Adipose tissue (tissue), 3 donors: ENCODE measurements at regions not wholly inside any gene's neighbourhood (a gene's known extent, or its start where the extent isn't known, plus 50 kb on each side); places are given as distances from the start of the nearest gene placed in this dataset.
"Not testable (repeated sequence)": the region's sequence is repeated elsewhere in the genome, so short reads cannot be mapped to it uniquely, and the experiment has no call there.

ENCODE experiments used
- H3K27ac ChIP-seq: one replicate; pipeline ENCODE4 v1.5.1; 2013; ENCODE audit warnings: low read depth, low read length
- WGBS, 3 donors: extraction: QIAGEN DNeasy Blood & Tissue Kit; methylation state at CpG; one replicate each; pipeline ENCODE4 v1.1.7; 2013; 5-methylcytosine and 5-hydroxymethylcytosine counted together
- donor health status: healthy with polysubstance abuse.
- donor health status: Bipolar disorder and iron deficiency.
- donor health status: healthy.

DNA sequence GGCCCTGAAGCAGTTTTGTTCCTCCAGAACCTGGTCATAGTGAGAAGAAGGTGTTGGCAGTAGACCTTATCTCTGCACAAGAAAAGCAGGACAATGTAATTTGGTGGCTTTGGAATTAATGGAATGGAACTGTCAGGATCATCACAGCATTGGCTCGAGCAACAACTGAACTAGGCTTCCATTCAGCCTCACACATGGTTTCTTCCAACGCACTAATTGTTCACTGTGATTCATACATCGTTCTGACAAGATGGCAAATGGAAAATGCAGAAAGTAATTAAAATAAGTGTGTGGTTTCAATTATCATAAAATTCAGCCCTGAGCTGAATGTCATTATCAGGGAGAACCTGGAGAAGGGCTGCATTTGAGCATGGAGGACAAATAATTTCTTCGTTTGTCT is 80.6 kb downstream of the MFSD1 start:
- WGBS, 3 donors = 74 to 87% (median 87%) methylated on average over 4 of the region's 4 CpGs

GRCh38 chr3:158896729-158897128 is 94.9 kb downstream of the MFSD1 start:
- no peak overlapping the region for H3K27ac ChIP-seq
- 34 to 77% (median 69%) methylated on average over 6 of the region's 6 CpGs for WGBS, 3 donors

More for the DNA sequence above, 80.6 kb downstream of the MFSD1 start:
- no peak overlapping the region for H3K27ac ChIP-seq

DNA sequence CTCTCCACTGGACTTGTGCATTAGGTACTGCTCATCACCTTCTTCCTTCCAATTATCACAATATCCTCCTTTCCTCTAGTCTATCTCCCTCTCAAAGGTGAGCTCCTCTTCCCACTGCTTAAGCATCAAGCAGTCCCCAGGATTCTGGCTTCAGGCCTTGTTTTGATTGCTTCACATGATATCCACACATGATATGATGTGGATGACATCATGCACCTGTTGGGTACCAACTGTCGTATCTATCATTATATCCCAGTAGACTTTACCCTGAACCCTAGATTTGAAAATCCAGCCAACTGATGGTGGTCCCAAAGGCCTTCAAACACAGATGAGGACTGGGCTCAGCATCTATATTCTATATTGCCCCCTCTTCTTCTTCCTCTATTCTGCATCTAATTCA is 104.9 kb downstream of the MFSD1 start:
- 87 to 100% (median 98%) methylated on average over 1 of the region's 1 CpG for WGBS, 3 donors
- H3K27ac ChIP-seq = no peak overlapping the region

- 42 to 59% (median 51%) methylated on average over 2 of the region's 2 CpGs for WGBS, 3 donors
- H3K27ac ChIP-seq = no peak overlapping the region
These were observed 106.4 kb downstream of the MFSD1 start for GRCh38 chr3:158908187-158908734.

DNA sequence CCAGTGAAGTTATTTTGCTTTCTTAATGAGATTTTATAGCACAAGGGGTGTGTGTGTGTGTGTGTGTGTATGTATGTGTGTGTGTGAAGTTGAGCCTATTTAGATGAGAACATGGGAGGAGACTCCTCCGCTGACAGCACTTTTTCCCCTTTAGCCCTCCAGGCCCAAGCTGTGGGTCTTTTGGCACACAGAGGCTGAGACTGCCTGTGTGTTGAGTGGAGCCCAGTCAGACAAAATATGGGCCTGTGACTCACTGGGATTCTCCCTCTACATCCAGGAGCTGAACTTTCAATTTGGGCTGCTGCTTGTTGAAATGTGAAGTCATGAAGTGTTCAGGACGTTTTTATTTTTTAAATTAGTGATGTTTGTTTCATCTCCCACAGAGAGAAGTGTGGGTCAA is 108.0 kb downstream of the MFSD1 start:
- H3K27ac ChIP-seq = no peak overlapping the region
- 29 to 46% (median 39%) methylated on average over 2 of the region's 2 CpGs for WGBS, 3 donors

GRCh38 chr3:158911586-158911985 is 109.7 kb downstream of the MFSD1 start:
- no peak overlapping the region for H3K27ac ChIP-seq
- WGBS, 3 donors = 81 to 89% (median 87%) methylated on average over 6 of the region's 6 CpGs

- no peak overlapping the region for H3K27ac ChIP-seq
- 68 to 82% (median 76%) methylated on average over 3 of the region's 3 CpGs for WGBS, 3 donors
These were observed 110.3 kb downstream of the MFSD1 start for GRCh38 chr3:158912188-158912587.

- 77 to 91% (median 88%) methylated on average over 6 of the region's 6 CpGs for WGBS, 3 donors
- H3K27ac ChIP-seq = no peak overlapping the region
These were observed 110.8 kb downstream of the MFSD1 start for GRCh38 chr3:158912621-158913020.

DNA sequence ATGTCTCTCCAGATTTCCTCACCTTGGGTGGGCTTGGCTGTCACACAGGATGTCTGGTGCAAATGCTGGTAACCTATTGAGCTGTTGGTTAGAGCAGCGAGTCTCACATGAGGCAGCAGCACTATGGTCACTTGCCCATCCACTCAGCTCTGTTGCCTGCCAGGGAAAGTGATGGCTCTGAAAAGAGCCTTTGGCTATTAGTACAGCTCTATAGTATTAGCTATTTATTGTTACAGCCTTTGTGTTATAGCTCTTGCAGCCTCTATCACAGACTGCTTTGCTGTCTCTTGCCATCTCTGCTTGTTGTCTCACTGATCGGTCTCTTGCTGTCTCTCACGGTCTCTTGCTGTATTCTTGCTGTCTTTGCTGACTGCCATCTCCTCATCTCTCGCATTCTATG is 114.3 kb downstream of the MFSD1 start:
- WGBS, 3 donors = 90 to 96% (median 91%) methylated on average over 4 of the region's 4 CpGs
- H3K27ac ChIP-seq = no peak overlapping the region

DNA sequence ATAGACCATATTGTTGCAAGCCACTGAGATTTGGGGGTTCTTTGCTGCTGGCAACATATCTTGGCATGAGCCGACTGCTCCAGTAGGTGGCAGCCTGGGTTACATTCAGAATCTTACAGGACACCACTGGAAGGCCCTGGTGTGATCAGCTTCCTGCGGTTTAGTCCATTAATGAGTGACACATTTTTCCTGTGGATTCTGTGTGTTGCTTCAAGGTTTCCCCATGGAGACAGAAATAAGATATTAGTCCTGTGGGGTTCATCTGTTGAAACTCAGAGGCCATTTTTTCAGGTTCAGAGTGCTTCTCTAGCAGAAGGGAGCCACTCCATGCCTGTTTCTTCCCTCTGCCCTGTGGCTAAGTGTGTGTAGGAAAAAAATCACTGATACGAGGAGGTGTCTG is 116.2 kb downstream of the MFSD1 start:
- 23 to 30% (median 29%) methylated on average over 3 of the region's 3 CpGs for WGBS, 3 donors
- no peak overlapping the region for H3K27ac ChIP-seq

GRCh38 chr3:158918451-158918850 is 116.6 kb downstream of the MFSD1 start:
- H3K27ac ChIP-seq = no peak overlapping the region
- WGBS, 3 donors = 89 to 94% (median 92%) methylated on average over 2 of the region's 2 CpGs

- no peak overlapping the region for H3K27ac ChIP-seq
These were observed 118.5 kb downstream of the MFSD1 start for GRCh38 chr3:158920371-158920770.

GRCh38 chr3:158925021-158925420 is 123.2 kb downstream of the MFSD1 start:
- 62 to 78% (median 68%) methylated on average over 5 of the region's 5 CpGs for WGBS, 3 donors
- H3K27ac ChIP-seq = no peak overlapping the region

DNA sequence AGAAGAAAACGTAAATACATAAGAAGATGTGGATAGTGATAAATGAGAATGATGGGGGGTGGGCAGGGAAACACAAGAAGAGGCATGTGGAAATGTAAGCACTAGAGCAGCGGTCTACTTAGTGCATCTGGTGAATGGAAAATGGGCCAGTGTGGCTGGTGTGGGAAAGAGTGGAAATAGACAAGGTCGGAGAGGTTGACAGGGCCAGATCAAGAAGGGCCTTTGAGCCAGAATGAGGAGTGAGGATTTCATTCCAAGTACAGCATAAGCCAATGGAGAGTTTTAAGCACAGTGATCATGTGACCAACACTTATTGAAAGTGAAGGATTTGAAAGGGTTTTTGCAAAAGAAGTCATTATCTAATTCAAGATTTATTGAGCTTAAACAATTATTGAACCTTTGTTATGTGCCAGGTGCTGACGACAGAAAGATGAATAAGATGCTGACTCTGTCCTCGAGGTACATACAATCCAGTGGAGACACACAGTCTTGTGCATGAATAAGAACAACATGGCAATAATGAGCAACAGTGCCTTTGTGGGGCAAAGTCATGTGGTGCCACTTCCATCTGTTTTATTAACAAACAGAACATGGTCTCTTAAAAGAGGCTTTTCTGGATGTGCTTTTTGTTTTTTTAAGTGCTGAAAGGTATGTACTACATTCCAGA is 124.1 kb downstream of the MFSD1 start:
- no peak overlapping the region for H3K27ac ChIP-seq
- 71 to 81% (median 75%) methylated on average over 5 of the region's 5 CpGs for WGBS, 3 donors

DNA sequence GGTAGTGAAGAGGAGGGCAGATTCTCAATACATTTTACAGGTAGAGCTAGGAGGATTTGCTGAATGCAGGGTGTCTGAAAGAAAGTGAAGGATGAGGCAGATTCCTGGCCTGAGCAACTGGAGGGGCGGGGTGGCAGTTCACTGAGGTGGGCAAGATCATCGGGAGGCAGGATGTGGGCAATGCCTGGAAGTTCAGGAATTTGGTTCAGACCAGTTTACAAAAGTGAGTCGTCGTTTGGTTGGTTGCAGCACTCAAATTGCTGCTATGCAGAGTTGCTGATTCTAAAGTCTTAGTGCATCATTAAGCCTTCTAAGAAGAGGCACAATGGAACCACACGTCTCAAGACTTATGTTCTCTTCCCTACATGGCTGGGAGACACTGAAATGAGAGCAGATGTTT is 134.0 kb downstream of the MFSD1 start:
- 67 to 75% (median 71%) methylated on average over 5 of the region's 5 CpGs for WGBS, 3 donors
- H3K27ac ChIP-seq = no peak overlapping the region

- 83 to 87% (median 84%) methylated on average over 12 of the region's 12 CpGs for WGBS, 3 donors
- no peak overlapping the region for H3K27ac ChIP-seq
These were observed 134.8 kb downstream of the MFSD1 start for GRCh38 chr3:158936530-158937113.

- 79 to 84% (median 80%) methylated on average over 8 of the region's 8 CpGs for WGBS, 3 donors
- H3K27ac ChIP-seq = no peak overlapping the region
These were observed 148.5 kb downstream of the MFSD1 start for GRCh38 chr3:158950178-158950901.

DNA sequence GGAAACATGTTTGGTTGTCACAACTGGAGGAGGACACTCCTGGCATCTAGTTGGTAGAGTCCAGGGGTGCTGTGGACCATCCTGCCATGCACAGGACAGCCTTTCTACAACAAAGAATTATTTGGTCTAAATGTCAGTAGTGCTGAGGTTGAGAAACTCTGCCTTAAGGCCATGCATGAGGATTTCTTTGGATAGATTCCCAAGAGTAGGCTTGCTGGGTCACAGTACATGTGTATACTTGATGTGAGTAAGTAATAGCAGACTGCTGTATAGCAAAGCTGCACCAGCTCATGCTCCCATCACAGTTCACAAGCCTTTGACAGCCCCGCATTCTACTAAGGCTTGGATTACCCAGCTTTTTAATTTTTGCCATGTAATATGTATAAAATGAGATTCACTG is 151.3 kb downstream of the MFSD1 start:
- WGBS, 3 donors = 90 to 94% (median 92%) methylated on average over 1 of the region's 1 CpG
- H3K27ac ChIP-seq = no peak overlapping the region

DNA sequence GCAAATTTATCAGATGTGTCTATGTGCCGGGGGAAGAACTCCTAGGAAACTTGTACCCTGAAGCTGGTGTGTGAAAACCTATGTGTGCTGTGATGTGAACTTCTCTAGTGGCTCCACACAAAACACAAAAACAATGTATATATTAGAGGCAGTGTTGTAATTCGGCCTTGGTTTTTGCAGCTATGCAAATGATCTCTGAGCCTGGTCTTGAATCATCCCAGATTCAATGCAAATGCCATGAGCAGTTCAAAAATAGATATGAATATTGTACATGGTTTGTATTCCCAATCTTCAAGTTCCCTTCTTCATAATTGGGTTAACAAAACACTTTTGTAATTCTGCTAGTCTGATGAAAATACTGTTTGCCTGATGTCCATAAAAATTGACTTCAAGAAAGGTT is 152.6 kb downstream of the MFSD1 start:
- 72 to 79% (median 72%) methylated on average over 2 of the region's 2 CpGs for WGBS, 3 donors
- no peak overlapping the region for H3K27ac ChIP-seq

DNA sequence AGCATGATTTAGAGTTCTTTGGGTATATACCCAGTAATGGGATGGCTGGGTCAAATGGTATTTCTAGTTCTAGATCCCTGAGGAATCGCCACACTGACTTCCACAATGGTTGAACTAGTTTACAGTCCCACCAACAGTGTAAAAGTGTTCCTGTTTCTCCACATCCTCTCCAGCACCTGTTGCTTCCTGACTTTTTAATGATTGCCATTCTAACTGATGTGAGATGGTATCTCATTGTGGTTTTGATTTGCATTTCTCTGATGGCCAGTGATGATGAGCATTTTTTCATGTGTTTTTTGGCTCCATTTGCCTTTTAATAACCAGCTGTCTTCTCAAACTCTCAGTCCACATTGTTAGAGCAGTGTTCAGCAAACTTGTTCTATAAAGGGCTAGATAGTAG is 155.9 kb downstream of the MFSD1 start:
- not testable (repeated sequence) for H3K27ac ChIP-seq
- no CpG with 5 or more reads among the region's 1 CpG for WGBS, 3 donors
